ENCODE measurements at regions not wholly inside any gene's neighbourhood (a gene's known extent, or its start where the extent isn't known, plus 50 kb on each side); places are given as distances from the start of the nearest gene placed in this dataset.

DNA sequence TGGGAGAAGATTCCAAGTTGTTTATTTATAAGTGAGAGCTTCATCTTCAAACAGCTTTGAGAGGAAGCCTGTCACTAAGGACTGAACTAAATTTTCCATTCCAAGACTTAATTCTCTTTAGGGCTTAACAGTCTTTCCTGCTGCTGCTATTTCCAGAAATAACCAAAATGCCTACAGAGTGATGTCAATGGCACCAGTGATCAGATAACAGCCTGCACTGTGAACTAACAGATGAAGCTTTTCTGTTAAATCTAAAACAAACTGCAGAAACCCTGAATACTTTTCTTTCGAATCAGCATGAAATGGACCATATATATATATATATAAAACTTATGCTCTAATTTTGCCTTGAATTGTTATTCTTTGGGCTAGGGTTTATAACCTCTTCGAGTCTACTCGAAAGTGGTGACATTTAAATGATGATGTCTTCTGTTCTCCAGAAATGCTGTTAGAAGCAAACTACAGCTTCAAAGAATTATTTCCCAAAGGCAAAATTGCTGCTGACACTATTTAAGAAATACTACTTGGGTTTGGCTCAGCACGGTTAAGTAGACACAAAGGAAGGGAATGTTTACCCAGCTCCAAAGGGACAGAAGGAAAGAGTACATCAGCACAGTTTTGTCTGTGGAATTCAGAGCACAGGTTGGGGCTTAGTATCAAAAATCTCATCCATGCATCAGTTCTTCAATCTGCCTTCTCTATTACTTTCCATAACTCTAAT, 238.5 kb upstream of the LRRN1 start:
- DNase-seq (ENCODE audit: low read depth) = peak; percentile 37

DNA sequence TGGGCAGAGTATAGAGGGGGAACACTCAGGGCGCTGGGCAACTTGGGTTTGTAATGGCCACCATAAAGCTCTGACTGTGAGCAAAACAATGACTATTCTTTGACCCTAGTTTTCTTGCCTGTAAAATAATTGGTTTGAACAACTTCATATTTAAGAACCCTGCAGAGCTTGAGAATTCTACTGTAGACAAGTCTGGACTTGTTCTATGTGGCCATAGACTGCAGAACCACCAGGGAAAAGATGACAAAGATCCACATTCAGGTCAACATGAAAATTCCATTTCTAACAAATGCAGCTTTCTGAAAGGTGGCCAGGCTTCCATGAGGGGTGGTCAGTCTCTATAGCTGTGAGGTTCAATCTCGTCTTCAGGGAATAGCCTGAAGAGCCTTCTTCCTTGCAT, 239.4 kb upstream of the LRRN1 start:
- DNase-seq (ENCODE audit: low read depth) = no peak

DNA sequence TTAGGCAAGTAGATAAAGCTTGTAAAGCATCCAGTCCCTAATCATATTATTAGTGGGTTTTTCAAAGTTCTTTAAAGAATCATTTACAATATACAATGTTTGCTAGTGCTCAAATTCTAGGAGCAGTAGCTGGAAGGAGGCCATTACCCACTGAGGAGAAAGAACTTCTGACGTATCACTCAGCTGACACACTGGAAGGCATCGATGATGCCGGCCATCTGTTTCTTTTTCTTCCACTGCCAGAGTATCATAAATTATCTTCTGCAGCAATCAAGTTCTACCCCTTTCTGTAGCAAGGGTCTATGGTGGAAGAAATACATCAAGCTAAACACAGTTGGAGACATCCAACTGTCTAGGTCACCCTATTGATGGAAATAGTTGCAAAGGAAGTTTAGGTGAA, 243.2 kb upstream of the LRRN1 start:
- no peak for DNase-seq (ENCODE audit: low read depth)

GRCh38 chr3:3553236-3553635, 246.0 kb upstream of the LRRN1 start:
- DNase-seq (ENCODE audit: low read depth) = no peak

- DNase-seq (ENCODE audit: low read depth) = peak; percentile 41
Observed at GRCh38 chr3:3552761-3553160, 246.5 kb upstream of the LRRN1 start.

DNA sequence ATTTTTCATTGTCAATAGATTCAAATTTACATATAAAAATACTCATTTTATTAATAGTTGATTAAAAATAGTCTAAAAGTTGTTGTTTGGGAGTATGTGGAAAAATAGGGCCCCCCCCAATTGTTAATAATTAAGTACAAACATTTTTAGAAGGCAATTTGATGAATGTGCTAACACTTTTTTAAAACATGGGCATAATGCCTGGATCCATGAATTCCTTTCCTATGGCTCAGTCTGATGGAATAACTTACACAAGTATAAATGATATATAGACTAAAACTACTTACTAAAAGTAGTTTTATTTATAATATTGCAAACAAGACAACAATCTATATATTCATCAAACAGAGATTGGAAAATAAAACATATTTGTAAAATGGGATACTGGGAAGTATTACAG, 247.2 kb upstream of the LRRN1 start:
- no peak for DNase-seq (ENCODE audit: low read depth)

DNA sequence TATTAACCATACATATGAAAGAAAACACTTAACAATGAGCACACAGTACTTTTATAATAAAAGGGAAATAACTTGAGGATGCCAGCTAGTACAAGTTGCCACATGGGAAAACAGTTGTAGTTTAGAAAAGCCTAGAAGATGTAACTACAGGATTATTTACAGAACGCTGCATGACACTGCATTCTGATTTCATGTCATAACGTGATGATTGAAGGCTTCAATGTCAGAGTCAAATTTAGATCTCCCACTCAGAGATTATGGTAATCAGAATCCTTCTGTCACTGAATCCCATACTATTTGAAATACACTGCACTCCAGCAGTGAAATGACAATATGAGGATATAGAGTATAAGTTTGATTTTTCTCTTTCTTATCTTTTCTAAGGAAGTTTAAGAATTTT, 253.9 kb upstream of the LRRN1 start:
- DNase-seq (ENCODE audit: low read depth) = no peak

DNA sequence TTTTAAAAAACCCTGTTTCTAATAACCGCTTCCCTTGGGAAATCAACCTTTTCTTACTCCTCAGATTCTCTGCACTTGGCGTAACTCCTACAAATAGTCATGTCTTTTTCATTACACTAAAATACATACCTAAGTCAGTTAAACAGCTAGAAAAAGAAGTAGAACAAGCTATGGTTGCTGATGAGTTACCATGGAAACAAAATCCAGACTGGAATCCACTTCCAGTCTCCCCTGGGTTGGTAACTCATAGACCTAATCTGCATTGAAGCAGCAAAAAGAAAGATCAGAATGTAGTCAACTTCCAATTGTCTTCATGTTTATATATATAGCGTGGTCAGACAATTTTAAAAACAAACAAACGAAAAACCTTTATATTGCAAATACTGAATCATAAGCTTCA, 260.8 kb upstream of the LRRN1 start:
- no peak for DNase-seq (ENCODE audit: low read depth)

GRCh38 chr3:3532508-3532907, 266.7 kb upstream of the LRRN1 start:
- DNase-seq (ENCODE audit: low read depth) = no peak

DNA sequence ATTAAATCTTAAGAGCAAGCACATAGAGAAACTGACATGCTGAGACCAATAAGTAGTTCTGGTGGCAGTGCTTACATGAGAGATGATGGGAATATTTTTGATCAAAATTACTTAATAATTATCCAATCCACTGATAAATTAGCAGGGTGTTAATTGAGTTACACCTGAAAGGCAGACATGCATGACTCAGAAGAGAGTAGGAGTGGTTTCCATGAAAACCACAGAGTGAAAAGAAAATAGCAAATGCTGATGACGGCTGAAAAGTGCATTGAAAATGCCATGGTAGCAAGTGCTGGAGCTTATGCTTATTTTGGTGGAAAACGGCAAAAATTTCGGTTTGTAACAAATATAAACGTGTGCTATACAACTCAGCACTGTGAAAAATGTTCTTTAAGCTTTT, 267.8 kb upstream of the LRRN1 start:
- no peak for DNase-seq (ENCODE audit: low read depth)

- DNase-seq (ENCODE audit: low read depth) = no peak
Observed at GRCh38 chr3:3519266-3519665, 280.0 kb upstream of the LRRN1 start.

GRCh38 chr3:3516996-3517395, 282.2 kb upstream of the LRRN1 start:
- no peak for DNase-seq (ENCODE audit: low read depth)

DNA sequence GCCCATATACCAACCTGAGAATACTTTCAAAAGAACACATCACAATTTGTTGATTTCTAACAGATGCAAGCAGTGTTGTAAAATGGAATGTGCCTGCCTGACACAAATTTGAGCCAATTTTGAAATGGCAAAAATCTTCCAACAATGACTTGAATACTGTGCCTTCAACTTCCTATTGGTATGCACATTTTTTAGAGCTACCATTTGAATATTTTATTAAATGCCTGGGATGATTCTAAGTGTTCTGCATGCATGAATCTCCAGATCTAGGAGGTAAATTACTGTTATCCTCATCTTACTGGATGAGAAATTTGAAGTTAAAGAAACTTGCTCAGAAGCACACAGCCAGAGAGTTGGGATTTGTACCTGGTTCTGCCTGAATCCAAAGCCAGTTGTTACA, 282.8 kb upstream of the LRRN1 start:
- no peak for DNase-seq (ENCODE audit: low read depth)

DNA sequence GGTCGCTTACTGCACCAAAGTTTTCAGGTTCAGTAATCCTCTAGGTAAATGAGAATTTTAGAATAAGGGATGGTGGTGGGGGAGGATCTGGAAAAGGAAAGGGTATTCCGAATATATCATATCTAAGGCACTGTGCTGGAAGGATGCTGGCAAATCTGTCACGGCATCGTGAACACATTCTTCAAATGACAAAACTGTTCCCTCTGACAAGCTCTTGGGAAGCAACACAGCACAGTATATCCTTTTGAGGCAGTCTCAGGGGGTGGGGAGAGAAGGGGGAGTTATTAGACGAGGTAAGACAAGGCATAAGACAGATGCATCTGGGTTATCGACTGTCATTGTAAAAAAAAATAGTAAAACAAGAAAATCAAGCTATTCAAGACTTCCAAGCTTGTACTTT, 289.6 kb upstream of the LRRN1 start:
- DNase-seq (ENCODE audit: low read depth) = no peak

- no peak for DNase-seq (ENCODE audit: low read depth)
Observed at GRCh38 chr3:3504686-3505085, 294.5 kb upstream of the LRRN1 start.

DNA sequence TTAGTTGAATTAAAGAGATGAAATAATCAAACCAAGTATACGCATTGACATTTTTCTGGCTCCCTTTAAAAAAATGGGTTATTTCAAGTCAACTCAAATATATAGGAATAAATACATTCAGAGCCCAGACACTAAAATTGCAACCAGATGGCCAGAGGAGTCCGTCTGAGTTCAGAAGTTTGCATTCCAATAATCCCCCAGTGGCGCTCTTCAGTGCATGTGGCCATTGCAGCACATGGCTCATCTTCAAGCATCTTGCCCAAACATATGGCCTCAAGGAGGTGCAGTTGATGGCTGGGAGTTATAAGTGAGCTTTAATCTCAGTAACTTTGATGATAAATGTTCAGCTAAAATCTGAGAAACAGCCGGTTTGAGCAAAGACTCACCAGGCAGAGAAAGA, 295.8 kb upstream of the LRRN1 start:
- DNase-seq (ENCODE audit: low read depth) = no peak

DNA sequence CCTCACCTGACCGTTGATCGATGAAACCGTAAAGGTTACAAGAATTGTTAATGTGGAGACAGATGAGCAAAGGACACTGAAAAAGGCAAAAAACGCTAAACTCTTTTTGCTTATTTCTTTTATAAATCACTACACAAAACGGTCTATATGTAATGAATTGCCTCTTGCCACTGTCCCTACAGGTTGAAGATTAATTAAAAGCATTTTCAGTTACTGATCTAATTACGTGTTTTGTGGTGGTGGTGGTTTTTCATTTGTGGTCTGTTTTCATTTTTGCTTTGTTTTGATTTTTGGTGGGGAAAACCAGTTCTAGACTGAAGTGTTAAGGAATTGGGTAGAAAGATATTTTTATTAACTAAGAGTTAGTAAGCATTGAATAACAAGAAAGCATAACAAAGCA, 299.2 kb upstream of the LRRN1 start:
- no peak for DNase-seq (ENCODE audit: low read depth)

DNA sequence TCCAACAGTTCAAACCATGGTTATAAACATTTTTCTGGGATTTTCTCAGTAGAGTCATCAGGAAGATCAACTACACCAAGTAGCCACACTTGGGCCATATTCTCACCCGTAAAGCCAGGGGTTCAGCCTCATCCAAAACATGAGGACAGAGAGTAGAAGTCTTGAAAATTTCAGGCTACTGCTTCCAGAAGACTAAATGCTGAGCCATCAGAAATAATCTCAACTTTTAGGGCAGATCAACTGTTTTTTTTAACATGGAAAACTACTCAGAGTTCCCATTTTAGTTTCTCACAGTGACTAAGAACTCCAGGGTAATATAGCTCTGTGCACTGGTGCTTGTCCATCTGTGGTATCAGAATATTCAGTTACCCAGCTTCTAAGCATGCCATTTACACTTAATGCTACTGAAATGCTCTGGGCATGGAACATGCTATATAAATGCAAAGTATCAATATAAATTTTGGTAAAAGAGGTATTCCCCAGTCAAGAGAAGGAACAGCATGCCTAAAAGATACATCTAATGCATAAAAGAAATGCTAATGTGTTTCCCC, 300.1 kb upstream of the LRRN1 start:
- DNase-seq (ENCODE audit: low read depth) = no peak

DNA sequence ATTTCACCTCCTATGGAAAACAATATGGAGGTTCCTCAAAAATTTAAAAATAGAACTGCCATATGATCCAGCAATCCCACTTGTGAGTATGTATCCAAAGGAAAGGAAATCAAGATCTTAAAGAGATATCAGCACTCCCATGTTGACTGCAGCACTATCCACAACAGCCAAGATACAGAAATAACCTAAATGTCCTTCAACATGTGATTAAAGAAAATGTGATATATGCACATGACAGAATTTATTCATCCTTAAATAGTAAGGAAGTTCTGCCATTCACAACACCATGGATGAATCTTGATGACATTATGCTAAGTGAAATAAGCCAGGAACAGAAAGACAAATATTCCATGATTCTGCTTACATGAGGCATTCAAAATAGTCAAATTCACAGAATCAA, 303.6 kb upstream of the LRRN1 start:
- DNase-seq (ENCODE audit: low read depth) = no peak

DNA sequence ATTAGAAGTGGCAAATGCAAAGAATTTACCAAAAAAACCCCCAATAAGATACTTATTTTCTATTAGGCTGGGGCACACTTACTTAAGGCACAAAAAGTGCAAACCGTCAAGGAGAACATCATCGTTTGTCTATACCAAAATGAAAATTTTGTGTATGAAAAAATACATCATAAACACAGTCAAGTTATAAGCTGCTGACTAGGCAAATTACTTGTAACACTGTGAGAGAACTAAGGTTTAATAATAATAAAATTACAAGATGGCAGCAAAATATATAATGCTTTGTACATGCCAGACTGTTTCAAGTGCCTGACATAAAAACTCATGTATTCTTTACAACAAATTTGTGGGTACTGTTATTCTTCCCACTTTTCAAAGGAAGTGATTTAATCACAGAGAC, 297.2 kb upstream of the CRBN start:
- no peak for DNase-seq (ENCODE audit: low read depth)

- DNase-seq (ENCODE audit: low read depth) = no peak
Observed at GRCh38 chr3:3468596-3468995, 289.1 kb upstream of the CRBN start.

DNA sequence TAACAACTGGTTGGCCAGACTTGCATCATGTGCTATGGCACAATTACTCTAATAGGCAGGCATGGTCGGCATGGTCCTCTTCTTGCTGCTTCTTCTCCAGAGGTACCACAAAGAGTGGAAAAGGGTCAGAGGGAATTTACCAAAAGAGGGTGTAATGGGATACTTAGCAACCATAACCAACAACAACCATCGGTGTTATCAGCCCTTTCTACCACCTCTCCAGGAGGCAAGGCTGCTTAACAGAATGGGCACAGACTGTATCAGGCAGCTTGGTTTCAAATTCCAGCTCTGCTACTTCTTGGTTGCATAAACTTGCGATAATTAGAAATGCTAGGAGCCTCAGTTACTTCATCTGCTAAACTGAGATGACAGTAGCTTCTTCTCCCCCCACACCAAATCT, 284.6 kb upstream of the CRBN start:
- DNase-seq (ENCODE audit: low read depth) = no peak

DNA sequence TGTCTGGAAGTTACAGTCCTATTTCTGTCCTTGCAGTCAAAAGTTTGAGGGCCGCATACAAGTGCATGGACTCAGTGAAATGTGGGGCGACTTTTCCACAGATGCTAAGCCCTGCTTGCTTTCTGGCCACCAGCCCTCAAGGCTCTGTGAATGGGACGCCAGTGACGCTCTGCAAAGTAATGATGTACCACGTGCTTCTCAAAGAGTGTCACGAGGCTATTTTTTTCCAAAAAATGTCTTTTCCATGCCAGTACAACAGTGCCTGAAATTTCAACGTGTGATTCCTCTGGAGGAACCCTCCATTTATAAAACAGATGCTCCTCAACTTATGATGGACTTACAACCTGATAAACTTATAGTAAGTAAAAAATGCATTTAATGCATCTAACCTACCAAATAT, 281.8 kb upstream of the CRBN start:
- no peak for DNase-seq (ENCODE audit: low read depth)

DNA sequence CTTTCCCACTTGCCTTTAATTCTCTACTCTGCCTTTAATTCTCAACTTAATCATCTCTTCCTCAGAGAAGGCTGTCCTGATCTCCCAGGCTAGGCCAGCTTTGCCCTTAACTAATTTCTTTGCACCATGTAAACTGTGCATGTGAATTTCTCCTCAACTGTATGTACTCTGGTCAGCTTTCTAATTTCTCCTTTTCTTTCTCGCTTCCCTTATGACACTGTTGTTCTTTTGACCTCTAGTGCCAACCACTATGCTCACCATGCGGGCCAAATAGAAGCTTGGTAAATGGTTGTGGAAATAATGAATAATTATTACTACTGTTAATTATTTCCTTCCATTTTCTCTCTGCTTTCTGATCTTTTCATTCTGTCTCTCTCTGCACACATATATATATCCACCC, 269.0 kb upstream of the CRBN start:
- DNase-seq (ENCODE audit: low read depth) = no peak
